OCI-LY7 (cell line): ENCODE measurements at regions not wholly inside any gene's neighbourhood (a gene's known extent, or its start where the extent isn't known, plus 50 kb on each side); places are given as distances from the start of the nearest gene placed in this dataset.

Experiments
- EZH2phosphoT487 ChIP-seq: fragments of 200-600 bp; sonication (generic); IDR thresholded peaks from 2 replicates; pipeline ENCODE4 v1.6.1; 2018; ENCODE audit warnings: low read depth, borderline replicate concordance, mild to moderate bottlenecking, mixed run types, antibody characterized with exemption, low read length, moderate library complexity, mixed read lengths
- TF ChIP-seq, protein P1 (sequence below): fragments of 200-600 bp; sonication (generic); conservative IDR thresholded peaks from 2 replicates; pipeline ENCODE4 v1.5.1; 2014; ENCODE audit warnings: mild to moderate bottlenecking, antibody characterized with exemption, low read length, moderate library complexity, mixed read lengths

DNA sequence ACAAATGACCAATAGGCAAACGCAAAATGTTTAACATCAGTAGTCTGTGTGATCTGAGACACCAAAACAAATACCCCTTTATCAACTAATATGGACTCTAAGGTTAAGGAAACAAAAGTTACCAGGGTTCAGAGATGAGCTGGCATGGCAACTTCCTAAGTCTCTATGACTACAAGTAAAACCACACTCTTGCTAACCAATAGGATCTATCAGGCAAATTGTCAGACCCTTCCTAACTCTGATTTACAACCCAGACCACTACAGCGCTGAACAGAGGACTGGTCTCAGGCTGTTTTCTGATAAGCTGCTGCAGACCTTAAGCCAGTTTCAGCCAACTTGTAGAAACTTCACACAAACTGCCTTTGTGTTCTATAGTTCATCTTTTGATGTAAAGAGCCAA is 608.0 kb downstream of the TLL1 start:
- TF ChIP-seq, protein P1, sequence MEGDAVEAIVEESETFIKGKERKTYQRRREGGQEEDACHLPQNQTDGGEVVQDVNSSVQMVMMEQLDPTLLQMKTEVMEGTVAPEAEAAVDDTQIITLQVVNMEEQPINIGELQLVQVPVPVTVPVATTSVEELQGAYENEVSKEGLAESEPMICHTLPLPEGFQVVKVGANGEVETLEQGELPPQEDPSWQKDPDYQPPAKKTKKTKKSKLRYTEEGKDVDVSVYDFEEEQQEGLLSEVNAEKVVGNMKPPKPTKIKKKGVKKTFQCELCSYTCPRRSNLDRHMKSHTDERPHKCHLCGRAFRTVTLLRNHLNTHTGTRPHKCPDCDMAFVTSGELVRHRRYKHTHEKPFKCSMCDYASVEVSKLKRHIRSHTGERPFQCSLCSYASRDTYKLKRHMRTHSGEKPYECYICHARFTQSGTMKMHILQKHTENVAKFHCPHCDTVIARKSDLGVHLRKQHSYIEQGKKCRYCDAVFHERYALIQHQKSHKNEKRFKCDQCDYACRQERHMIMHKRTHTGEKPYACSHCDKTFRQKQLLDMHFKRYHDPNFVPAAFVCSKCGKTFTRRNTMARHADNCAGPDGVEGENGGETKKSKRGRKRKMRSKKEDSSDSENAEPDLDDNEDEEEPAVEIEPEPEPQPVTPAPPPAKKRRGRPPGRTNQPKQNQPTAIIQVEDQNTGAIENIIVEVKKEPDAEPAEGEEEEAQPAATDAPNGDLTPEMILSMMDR, result no peak
- no peak for TF ChIP-seq EZH2phosphoT487
